HuH-7.5 (cell line): ENCODE measurements at regions not wholly inside any gene's neighbourhood (a gene's known extent, or its start where the extent isn't known, plus 50 kb on each side); places are given as distances from the start of the nearest gene placed in this dataset.
"Not testable (repeated sequence)": the region's sequence is repeated elsewhere in the genome, so short reads cannot be mapped to it uniquely, and the experiment has no call there.

Source experiments
- DNase-seq: peaks from one replicate; pipeline ENCODE4 v3.0.0; 2011; ENCODE audit warnings: low spot score

- no peak for DNase-seq
Measured at GRCh38 chr11:69887330-69887729, 68.1 kb upstream of the FGF3 start.

- no peak for DNase-seq
Measured at GRCh38 chr11:69887841-69888427, 68.7 kb upstream of the FGF3 start.

GRCh38 chr11:69888483-69889181, 69.4 kb upstream of the FGF3 start:
- DNase-seq, result peak; percentile 97

- DNase-seq, result no peak
Measured at GRCh38 chr11:69889400-69890318, 70.4 kb upstream of the FGF3 start.

GRCh38 chr11:69890476-69890875, 71.3 kb upstream of the FGF3 start:
- no peak for DNase-seq

- peak; percentile 83 for DNase-seq
Measured at GRCh38 chr11:69891421-69892236, 72.4 kb upstream of the FGF3 start.

- DNase-seq, result peak; percentile 64
Measured at GRCh38 chr11:69892237-69892985, 73.2 kb upstream of the FGF3 start.

- no peak for DNase-seq
Measured at GRCh38 chr11:69892986-69893555, 73.9 kb upstream of the FGF3 start.

GRCh38 chr11:69893631-69894030, 74.4 kb upstream of the FGF3 start:
- no peak for DNase-seq

GRCh38 chr11:69894181-69894611, 75.0 kb upstream of the FGF3 start:
- no peak for DNase-seq

- DNase-seq, result no peak
Measured at GRCh38 chr11:69894648-69895047, 75.4 kb upstream of the FGF3 start.

- DNase-seq, result no peak
Measured at GRCh38 chr11:69896250-69896649, 77.0 kb upstream of the FGF3 start.

- DNase-seq, result no peak
Measured at GRCh38 chr11:69898123-69898522, 78.9 kb upstream of the FGF3 start.

GRCh38 chr11:69899957-69900821, 81.0 kb upstream of the FGF3 start:
- peak; percentile 84 for DNase-seq

GRCh38 chr11:69900822-69901302, 81.6 kb upstream of the FGF3 start:
- not testable (repeated sequence) for DNase-seq

GRCh38 chr11:69902337-69902736, 83.1 kb upstream of the FGF3 start:
- DNase-seq, result no peak

- no peak for DNase-seq
Measured at GRCh38 chr11:69903211-69903610, 84.0 kb upstream of the FGF3 start.

- no peak for DNase-seq
Measured at GRCh38 chr11:69904161-69904973, 85.2 kb upstream of the FGF3 start.
